Endothelial cell of umbilical vein (primary cell): ENCODE measurements at regions not wholly inside any gene's neighbourhood (a gene's known extent, or its start where the extent isn't known, plus 50 kb on each side); places are given as distances from the start of the nearest gene placed in this dataset.

ENCODE experiments used
- BruUV-seq: library from RNA; stranded (reverse); fragments of 400-500 nt; replicated peaks from 2 replicates; lab custom pipeline; 2021; lab: Mats Ljungman, UMichigan
- CTCF ChIA-PET: fragments of 300-600, 350-600 bp; sonication (Branson Sonifier 250); formaldehyde crosslinking; loops from one replicate; lab custom pipeline; 2021; ENCODE audit warnings: antibody characterized with exemption, inconsistent platforms; lab: Charles Lee
- POLR2A ChIA-PET: fragments of 300-600, 350-600 bp; sonication (Branson Sonifier 250); formaldehyde crosslinking; loops from one replicate; lab custom pipeline; 2021; ENCODE audit warnings: antibody characterized with exemption, inconsistent platforms; lab: Charles Lee
- DNase-seq: peaks from one replicate; pipeline ENCODE4 v3.0.0-alpha.2; 2011; ENCODE audit warnings: low read depth, low spot score
- FAIRE-seq: peaks from 2 replicates; lab custom pipeline; 2011; peaks lifted over from hg19 to GRCh38; lab: Jason Lieb, UNC
- H2AFZ ChIP-seq: 2 replicates; pipeline ENCODE4 v1.6.0; 2012; ENCODE audit warnings: low read depth, low read length, control low read depth, inconsistent platforms
- H3K27ac ChIP-seq: 2 replicates; pipeline ENCODE4 v1.5.1; 2011; ENCODE audit warnings: low read depth, mild to moderate bottlenecking, control low read depth, low read length, moderate library complexity; ENCODE audit not compliant: insufficient read depth
- H3K27me3 ChIP-seq, 2 experiments: 2 replicates each; pipeline versions ENCODE4 v1.6.0 to v1.6.1; 2011; ENCODE audit warnings: low read length in 2 of 2, mixed read lengths in 1 of 2; ENCODE audit not compliant: control insufficient read depth in 2 of 2, insufficient read depth in 2 of 2
- H3K36me3 ChIP-seq, 2 experiments: 2 replicates in 1 of 2; 3 replicates in 1 of 2; pipeline ENCODE4 v1.5.1; 2011; ENCODE audit warnings: low read length in 2 of 2, mild to moderate bottlenecking in 1 of 2, moderate library complexity in 1 of 2; ENCODE audit not compliant: control insufficient read depth in 2 of 2, insufficient read depth in 2 of 2; ENCODE audit errors: extremely low read depth in 1 of 2
- H3K4me1 ChIP-seq: 3 replicates; pipeline ENCODE4 v1.5.1; 2011; ENCODE audit warnings: mild to moderate bottlenecking, low read length; ENCODE audit not compliant: control insufficient read depth, insufficient read depth; ENCODE audit errors: extremely low read depth
- H3K4me2 ChIP-seq: 2 replicates; pipeline ENCODE4 v1.6.1; 2011; ENCODE audit warnings: low read length, control low read depth, mixed read lengths; ENCODE audit not compliant: insufficient read depth
- H3K4me3 ChIP-seq, 3 experiments: fragments of 200-600 bp in 1 of 3; sonication (generic), shearing (Covaris generic) in 1 of 3; replicated peaks in 1 of 3; 2 replicates each; pipeline ENCODE4 v1.5.1; 2011 to 2016; ENCODE audit warnings: control low read depth in 3 of 3, low read length in 3 of 3, mild to moderate bottlenecking in 2 of 3, inconsistent platforms in 1 of 3, low read depth in 1 of 3, moderate library complexity in 1 of 3; ENCODE audit not compliant: insufficient read depth in 1 of 3
- H3K79me2 ChIP-seq: 2 replicates; pipeline ENCODE4 v1.6.0; 2012; ENCODE audit warnings: low read length, inconsistent platforms; ENCODE audit not compliant: control insufficient read depth, insufficient read depth
- H3K9ac ChIP-seq: replicated peaks from 2 replicates; pipeline ENCODE3; 2011; ENCODE audit warnings: low read length, control low read depth; ENCODE audit not compliant: insufficient read depth; ENCODE audit errors: extremely low read depth
- H3K9me1 ChIP-seq: replicated peaks from 3 replicates; pipeline ENCODE4 v1.6.0; 2011; ENCODE audit warnings: mild to moderate bottlenecking, low read length; ENCODE audit not compliant: control insufficient read depth, insufficient read depth; ENCODE audit errors: extremely low read depth
- H3K9me3 ChIP-seq: replicated peaks from 2 replicates; pipeline ENCODE4 v1.5.1; 2012; ENCODE audit warnings: low read length, inconsistent platforms; ENCODE audit not compliant: control insufficient read depth, insufficient read depth
- H4K20me1 ChIP-seq: replicated peaks from 2 replicates; pipeline ENCODE3; 2011; ENCODE audit warnings: mild to moderate bottlenecking, low read length; ENCODE audit not compliant: control insufficient read depth, insufficient read depth; ENCODE audit errors: extremely low read depth
- CTCF ChIP-seq, 2 donors: IDR thresholded peaks; 1 replicate in 1 of 2; 2 replicates in 1 of 2; pipeline ENCODE4 v1.5.1; 2011; ENCODE audit warnings: low read length in 2 of 2, mild to moderate bottlenecking in 2 of 2, moderate library complexity in 2 of 2, control low read depth in 1 of 2, inconsistent platforms in 1 of 2, low read depth in 1 of 2; ENCODE audit not compliant: insufficient read depth in 1 of 2; ENCODE audit errors: extremely low read depth in 1 of 2
- EZH2 ChIP-seq: IDR thresholded peaks from 2 replicates; pipeline ENCODE4 v1.6.1; 2012; ENCODE audit warnings: borderline replicate concordance, low read depth, mild to moderate bottlenecking, moderate library complexity, low read length, inconsistent platforms; ENCODE audit not compliant: severe bottlenecking
- FOS ChIP-seq: IDR thresholded peaks from 2 replicates; pipeline ENCODE4 v1.6.1; 2011; ENCODE audit warnings: mild to moderate bottlenecking, low read length, moderate library complexity, borderline replicate concordance; ENCODE audit not compliant: insufficient read depth
- GATA2 ChIP-seq: IDR thresholded peaks from 2 replicates; pipeline ENCODE4 v1.7.0; 2011; ENCODE audit warnings: low read depth, mild to moderate bottlenecking, moderate library complexity, mixed read lengths, low read length; ENCODE audit not compliant: insufficient read length, insufficient read depth
- JUN ChIP-seq: IDR thresholded peaks from 2 replicates; pipeline ENCODE4 v1.6.1; 2011; ENCODE audit warnings: borderline replicate concordance, low read depth; ENCODE audit not compliant: insufficient read length, insufficient read depth
- MYC ChIP-seq: IDR thresholded peaks from one replicate; pipeline ENCODE4 v1.6.1; 2011; ENCODE audit warnings: mild to moderate bottlenecking, low read depth, low read length
- POLR2A ChIP-seq: IDR thresholded peaks from 2 replicates; pipeline ENCODE4 v1.6.1; 2012; ENCODE audit warnings: low read depth, mild to moderate bottlenecking, control low read depth, low read length
- POLR2AphosphoS5 ChIP-seq: IDR thresholded peaks from 2 replicates; pipeline ENCODE4 v1.6.1; 2012; ENCODE audit warnings: low read depth, mild to moderate bottlenecking, control low read depth, low read length, moderate library complexity; ENCODE audit not compliant: insufficient read depth
- dilution Hi-C: fragments of 300-500 bp; cut with MboI; formaldehyde crosslinking; loops from one replicate; pipeline ENCODE4 v1.15.0; 2019; ENCODE audit warnings: low sequenced_read_pairs; ENCODE audit not compliant: extremely low pct_ligation_motif_present
- intact Hi-C: fragments of 100-400 bp; cut with micrococcal nuclease; formaldehyde crosslinking; loops from one replicate; pipeline ENCODE4 v1.10.0; 2022
- TF ChIP-seq, protein P1 (sequence below): IDR thresholded peaks from 2 replicates; pipeline ENCODE4 v1.6.1; 2011; ENCODE audit not compliant: insufficient read depth, insufficient read length

DNA sequence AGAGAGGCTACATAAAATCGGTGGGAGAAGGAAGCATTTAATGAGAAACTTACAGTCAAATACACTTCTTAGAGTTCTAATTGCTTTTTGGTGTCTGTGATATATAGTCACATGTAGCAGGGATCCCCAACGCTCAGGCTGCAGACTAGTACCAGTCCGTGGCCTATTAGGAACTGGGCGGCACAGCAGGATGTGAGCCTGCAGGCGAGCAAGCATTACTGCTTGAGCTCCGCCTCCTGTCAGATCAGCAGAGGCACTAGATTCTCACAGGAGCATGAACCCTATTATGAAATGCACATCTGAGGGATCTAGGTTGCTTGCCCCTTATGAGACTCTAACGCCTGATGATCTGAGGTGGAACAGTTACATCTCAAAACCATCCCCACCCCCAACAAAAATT is 158.5 kb downstream of the TANC2 start:
- Histone ChIP-seq H3K36me3 (no peaks in the 10 kb centered on the region), H3K4me1 (no peaks in the 10 kb centered on the region), H3K4me3 (no peak overlapping the region), H3K9me3 (no peaks in the 10 kb centered on the region), H2AFZ (no peak overlapping the region), H3K9ac (no peak overlapping the region), H3K4me2 (no peak overlapping the region), H4K20me1 (no peaks in the 10 kb centered on the region), H3K27me3 (no peaks in the 10 kb centered on the region), H3K27ac (no peak overlapping the region), H3K79me2 (no peaks in the 10 kb centered on the region), H3K9me1 (no peaks in the 10 kb centered on the region)
- ChIA-PET CTCF (interaction anchor here (1.0 kb wide), 1 partner anchor 23 kb away, joined by 3 read pairs; no protein-coding TSS in a partner anchor), POLR2A (no interaction called here)
- DNase-seq = no peak
- no peak for FAIRE-seq
- dilution Hi-C loops = no loop called here
- TF ChIP-seq CTCF (IDR thresholded peaks at IDR 0.05; ENCODE audit: extremely low read depth in 1 of 2, insufficient read depth in 1 of 2, low read depth in 1 of 2, low read length in 2 of 2) (no peak), FOS (no peak), EZH2 (no peak), JUN (no peak), POLR2A (no peak), MYC (no peak), GATA2 (no peak), POLR2AphosphoS5 (no peak)
- TF ChIP-seq, protein P1, sequence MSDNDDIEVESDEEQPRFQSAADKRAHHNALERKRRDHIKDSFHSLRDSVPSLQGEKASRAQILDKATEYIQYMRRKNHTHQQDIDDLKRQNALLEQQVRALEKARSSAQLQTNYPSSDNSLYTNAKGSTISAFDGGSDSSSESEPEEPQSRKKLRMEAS = no peak
- intact Hi-C loops = no loop called here
- BruUV-seq = no TSS peak
